Kidney (tissue), 13 donors: ENCODE measurements at regions not wholly inside any gene's neighbourhood (a gene's known extent, or its start where the extent isn't known, plus 50 kb on each side); places are given as distances from the start of the nearest gene placed in this dataset.

Source experiments
- DNase-seq, 5 donors: peaks; one replicate each; pipeline ENCODE4 v3.0.0-alpha.2; 2013 to 2020
- FAIRE-seq: peaks from 2 replicates; lab custom pipeline; 2012; peaks lifted over from hg19 to GRCh38; lab: Jason Lieb, UNC
- H3K27ac ChIP-seq, 2 donors: one replicate each; pipeline ENCODE4 v1.7.0; 2013; ENCODE audit warnings: low read depth in 2 of 2, low read length in 2 of 2, inconsistent platforms in 1 of 2
- H3K27me3 ChIP-seq: one replicate; pipeline ENCODE4 v1.7.1; 2013; ENCODE audit warnings: low read length, inconsistent platforms; ENCODE audit not compliant: control insufficient read depth, insufficient read depth
- H3K36me3 ChIP-seq, 3 donors: one replicate each; pipeline versions ENCODE4 v1.7.0 to v1.7.1; 2013; ENCODE audit warnings: low read length in 3 of 3, control low read depth in 1 of 3, inconsistent platforms in 1 of 3; ENCODE audit not compliant: insufficient read depth in 3 of 3, control insufficient read depth in 2 of 3
- H3K4me1 ChIP-seq, 3 donors: one replicate each; pipeline versions ENCODE4 v1.7.0 to v1.7.1; 2013; ENCODE audit warnings: low read length in 3 of 3, inconsistent platforms in 1 of 3, low read depth in 1 of 3; ENCODE audit not compliant: control insufficient read depth in 2 of 3, insufficient read depth in 2 of 3
- H3K4me3 ChIP-seq, 3 donors: one replicate each; pipeline versions ENCODE4 v1.7.0 to v1.8.1; 2013; ENCODE audit warnings: low read length in 3 of 3, control low read depth in 1 of 3, inconsistent platforms in 1 of 3
- H3K9ac ChIP-seq, 3 donors: one replicate each; pipeline versions ENCODE4 v1.7.0 to v1.7.1; 2013; ENCODE audit warnings: low read length in 3 of 3, control low read depth in 1 of 3, inconsistent platforms in 1 of 3
- H3K9me3 ChIP-seq, 3 donors: one replicate each; pipeline versions ENCODE4 v1.7.0 to v1.7.1; 2013; ENCODE audit warnings: low read length in 3 of 3, control low read depth in 1 of 3, inconsistent platforms in 1 of 3; ENCODE audit not compliant: control insufficient read depth in 2 of 3, insufficient read depth in 1 of 3
- intact Hi-C: fragments of 100-400 bp; cut with DNase I; formaldehyde crosslinking; loops from one replicate; pipeline ENCODE4 v1.11.1; 2022
- TF ChIP-seq, protein P1 (sequence below): IDR thresholded peaks from 3 replicates; pipeline ENCODE4 v1.5.1; 2012; ENCODE audit warnings: mild to moderate bottlenecking, moderate library complexity, borderline replicate concordance; ENCODE audit not compliant: insufficient read depth; ENCODE audit errors: extremely low read depth
- donor health status: control.
- donor health status: control.
- donor health status: control.
- donor health status: control.
- donor health status: control.
- donor health status: DM: yes; HTN: yes; CAD: no.
- donor health status: Normal renal cell carcinoma (clear cell type).

DNA sequence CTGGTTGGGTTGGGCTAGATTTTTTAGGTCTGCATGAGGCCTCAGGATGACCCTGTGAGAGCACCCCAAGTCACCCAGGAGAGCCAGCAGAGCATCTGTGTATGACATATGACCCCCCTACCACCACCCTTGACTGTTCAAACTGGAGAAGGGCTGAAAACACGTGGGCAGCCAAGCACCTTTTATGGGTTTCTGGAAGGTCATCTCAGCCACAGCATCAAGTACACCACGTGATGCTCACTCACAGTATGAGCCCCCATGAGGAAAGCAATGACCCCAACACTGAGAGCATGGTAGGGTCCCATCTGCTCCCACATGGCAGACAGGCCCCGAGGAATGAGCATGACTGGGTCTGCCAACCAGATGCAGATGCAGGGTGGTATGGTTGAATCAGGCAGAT lies 149.4 kb upstream of the GDF10 start:
- no peak overlapping the region for H3K4me3 ChIP-seq
- H3K27me3 ChIP-seq: no peaks in the 10 kb centered on the region
- TF ChIP-seq, protein P1, sequence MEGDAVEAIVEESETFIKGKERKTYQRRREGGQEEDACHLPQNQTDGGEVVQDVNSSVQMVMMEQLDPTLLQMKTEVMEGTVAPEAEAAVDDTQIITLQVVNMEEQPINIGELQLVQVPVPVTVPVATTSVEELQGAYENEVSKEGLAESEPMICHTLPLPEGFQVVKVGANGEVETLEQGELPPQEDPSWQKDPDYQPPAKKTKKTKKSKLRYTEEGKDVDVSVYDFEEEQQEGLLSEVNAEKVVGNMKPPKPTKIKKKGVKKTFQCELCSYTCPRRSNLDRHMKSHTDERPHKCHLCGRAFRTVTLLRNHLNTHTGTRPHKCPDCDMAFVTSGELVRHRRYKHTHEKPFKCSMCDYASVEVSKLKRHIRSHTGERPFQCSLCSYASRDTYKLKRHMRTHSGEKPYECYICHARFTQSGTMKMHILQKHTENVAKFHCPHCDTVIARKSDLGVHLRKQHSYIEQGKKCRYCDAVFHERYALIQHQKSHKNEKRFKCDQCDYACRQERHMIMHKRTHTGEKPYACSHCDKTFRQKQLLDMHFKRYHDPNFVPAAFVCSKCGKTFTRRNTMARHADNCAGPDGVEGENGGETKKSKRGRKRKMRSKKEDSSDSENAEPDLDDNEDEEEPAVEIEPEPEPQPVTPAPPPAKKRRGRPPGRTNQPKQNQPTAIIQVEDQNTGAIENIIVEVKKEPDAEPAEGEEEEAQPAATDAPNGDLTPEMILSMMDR: no peak
- H3K36me3 ChIP-seq: no peaks in the 10 kb centered on the region
- H3K9me3 ChIP-seq: peaks cover 0 to 8% (median 0%) of the 10 kb centered on the region in 3 donors
- H3K4me1 ChIP-seq: no peaks in the 10 kb centered on the region
- FAIRE-seq: no peak
- DNase-seq: no peak
- no peak overlapping the region for H3K9ac ChIP-seq
- intact Hi-C loops: no loop called here
- H3K27ac ChIP-seq: no peak overlapping the region

DNA sequence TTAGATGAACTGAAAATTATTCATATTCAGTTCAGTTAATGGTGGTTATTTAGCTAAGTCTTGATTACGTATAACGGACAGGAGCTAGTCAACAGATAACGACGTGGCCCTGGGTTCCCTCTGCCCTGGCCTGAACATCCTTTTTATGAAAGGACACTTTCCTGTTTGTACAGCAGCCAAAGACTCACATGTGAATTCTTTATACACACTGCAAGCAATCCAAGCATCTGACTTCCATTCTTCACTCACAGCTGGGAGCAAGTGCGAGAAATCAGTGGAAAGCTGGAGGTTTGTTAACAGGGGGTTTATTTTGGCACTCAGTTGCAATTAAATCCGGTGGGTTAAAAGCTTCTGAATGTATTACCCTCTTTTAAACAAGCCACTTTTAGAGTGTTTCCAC lies 148.1 kb upstream of the GDF10 start:
- TF ChIP-seq, protein P1: no peak
- intact Hi-C loops: no loop called here
- H3K36me3 ChIP-seq: no peaks in the 10 kb centered on the region
- FAIRE-seq: no peak
- H3K9ac ChIP-seq: no peak overlapping the region
- no peaks in the 10 kb centered on the region for H3K27me3 ChIP-seq
- H3K4me1 ChIP-seq: no peaks in the 10 kb centered on the region
- no peak for DNase-seq
- H3K9me3 ChIP-seq: peaks cover 0 to 12% (median 0%) of the 10 kb centered on the region in 3 donors
- no peak overlapping the region for H3K27ac ChIP-seq
- no peak overlapping the region for H3K4me3 ChIP-seq

DNA sequence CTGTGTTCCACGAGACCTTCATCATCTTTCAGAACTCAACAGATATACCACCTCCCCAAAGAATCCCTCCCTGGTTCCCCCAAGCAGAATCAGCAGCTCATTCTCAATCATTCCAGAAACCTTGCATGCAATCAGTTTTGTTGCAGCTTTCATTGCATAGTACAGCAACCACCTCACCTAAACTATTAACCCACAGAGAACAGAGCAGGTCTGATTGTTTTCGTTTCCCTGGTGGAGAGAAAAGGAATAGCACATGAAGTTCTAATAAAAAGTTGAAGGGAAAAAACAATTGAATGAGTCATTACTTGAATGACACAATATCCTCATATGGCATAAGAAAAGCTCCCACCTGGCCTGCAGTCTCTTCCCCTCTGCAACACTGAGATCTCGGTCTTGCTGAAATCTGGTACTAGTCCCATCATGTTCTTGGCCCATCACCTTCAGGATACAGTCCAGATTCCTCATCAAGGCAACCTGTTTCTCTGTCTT lies 147.1 kb upstream of the GDF10 start:
- no peaks in the 10 kb centered on the region for H3K36me3 ChIP-seq
- no peak overlapping the region for H3K27ac ChIP-seq
- H3K4me1 ChIP-seq: no peaks in the 10 kb centered on the region
- TF ChIP-seq, protein P1: no peak
- H3K9me3 ChIP-seq: peaks cover 0 to 12% (median 0%) of the 10 kb centered on the region in 3 donors
- DNase-seq: no peak
- no peaks in the 10 kb centered on the region for H3K27me3 ChIP-seq
- FAIRE-seq: no peak
- intact Hi-C loops: no loop called here
- H3K9ac ChIP-seq: no peak overlapping the region
- no peak overlapping the region for H3K4me3 ChIP-seq

DNA sequence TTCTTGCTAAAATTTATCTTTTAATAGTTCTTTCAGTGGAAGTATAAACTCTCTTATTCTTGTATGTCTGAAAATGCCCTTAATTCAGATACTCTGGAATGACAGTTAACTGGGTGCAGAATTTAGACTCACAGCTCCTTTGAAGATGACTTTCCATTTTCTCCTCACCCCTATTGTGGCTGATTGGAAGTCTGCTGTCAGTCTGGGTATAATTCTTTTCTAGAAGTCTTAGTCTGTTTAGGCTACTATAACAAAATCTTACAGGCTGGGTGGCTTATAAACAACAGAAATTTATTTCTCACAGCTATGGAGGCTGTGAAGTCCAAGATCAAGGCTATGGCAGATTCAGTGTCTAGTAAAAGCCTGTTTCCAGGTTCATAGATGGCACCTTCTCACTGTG lies 145.2 kb upstream of the GDF10 start:
- FAIRE-seq (no peak), DNase-seq (no peak)
- no peak overlapping the region for H3K4me3 ChIP-seq
- no peaks in the 10 kb centered on the region for H3K36me3 ChIP-seq
- H3K4me1 ChIP-seq: no peaks in the 10 kb centered on the region
- peaks cover 0 to 12% (median 0%) of the 10 kb centered on the region in 3 donors for H3K9me3 ChIP-seq
- intact Hi-C loops: no loop called here
- TF ChIP-seq, protein P1: no peak
- no peak overlapping the region for H3K9ac ChIP-seq
- H3K27me3 ChIP-seq: no peaks in the 10 kb centered on the region
- H3K27ac ChIP-seq: no peak overlapping the region
